Neutrophil (primary cell): ENCODE measurements at regions not wholly inside any gene's neighbourhood (a gene's known extent, or its start where the extent isn't known, plus 50 kb on each side); places are given as distances from the start of the nearest gene placed in this dataset.

Experiments
- H3K27ac ChIP-seq: fragments of 200-600 bp; sonication (generic); 2 replicates; pipeline ENCODE4 v1.5.1; 2016; ENCODE audit warnings: mild to moderate bottlenecking, moderate library complexity
- H3K27me3 ChIP-seq: fragments of 200-600 bp; sonication (generic); 2 replicates; pipeline ENCODE4 v1.6.0; 2016; ENCODE audit warnings: mild to moderate bottlenecking
- H3K36me3 ChIP-seq: fragments of 200-600 bp; sonication (generic); 2 replicates; pipeline ENCODE4 v1.5.1; 2017
- H3K4me1 ChIP-seq, 2 experiments: fragments of 200-600 bp in 1 of 2; sonication (generic) in 1 of 2; 1 replicate in 1 of 2; 2 replicates in 1 of 2; pipeline versions ENCODE4 v1.5.1 to v1.6.1; 2013 to 2016; ENCODE audit warnings: low read depth in 1 of 2, low read length in 1 of 2, mild to moderate bottlenecking in 1 of 2, moderate library complexity in 1 of 2; ENCODE audit not compliant: control insufficient read depth in 1 of 2, insufficient read depth in 1 of 2
- H3K4me3 ChIP-seq, 2 experiments: fragments of 200-600 bp in 1 of 2; sonication (generic) in 1 of 2; 1 replicate in 1 of 2; 2 replicates in 1 of 2; pipeline ENCODE4 v1.5.1; 2013 to 2016; ENCODE audit warnings: low read depth in 1 of 2, low read length in 1 of 2, mild to moderate bottlenecking in 1 of 2, moderate library complexity in 1 of 2
- H3K9me3 ChIP-seq: fragments of 200-600 bp; sonication (generic); 2 replicates; pipeline ENCODE4 v1.5.1; 2016
- CTCF ChIP-seq: fragments of 200-600 bp; sonication (generic); IDR thresholded peaks from 2 replicates; pipeline ENCODE4 v1.5.1; 2016; ENCODE audit warnings: antibody characterized with exemption

GRCh38 chr3:20808864-20809263 is 622.9 kb upstream of the SGO1 start:
- H3K27ac ChIP-seq = no peak overlapping the region
- H3K4me3 ChIP-seq = no peak overlapping the region
- no peaks in the 10 kb centered on the region for H3K36me3 ChIP-seq
- H3K27me3 ChIP-seq = no peaks in the 10 kb centered on the region
- H3K4me1 ChIP-seq = no peaks in the 10 kb centered on the region
- H3K9me3 ChIP-seq = no peaks in the 10 kb centered on the region
- TF ChIP-seq CTCF = no peak

- Histone ChIP-seq H3K4me1 (no peaks in the 10 kb centered on the region), H3K27me3 (no peaks in the 10 kb centered on the region), H3K27ac (no peak overlapping the region), H3K36me3 (no peaks in the 10 kb centered on the region), H3K4me3 (no peak overlapping the region), H3K9me3 (peaks cover 11% of the 10 kb centered on the region)
- no peak for TF ChIP-seq CTCF
Measured at GRCh38 chr3:20798666-20799065, 612.7 kb upstream of the SGO1 start.

- no peaks in the 10 kb centered on the region for H3K4me1 ChIP-seq
- no peak overlapping the region for H3K27ac ChIP-seq
- H3K9me3 ChIP-seq = no peaks in the 10 kb centered on the region
- no peak for TF ChIP-seq CTCF
- no peaks in the 10 kb centered on the region for H3K36me3 ChIP-seq
- no peaks in the 10 kb centered on the region for H3K27me3 ChIP-seq
- H3K4me3 ChIP-seq = no peak overlapping the region
Measured at GRCh38 chr3:20787005-20787404, 601.0 kb upstream of the SGO1 start.

- no peaks in the 10 kb centered on the region for H3K36me3 ChIP-seq
Measured at GRCh38 chr3:20776692-20777091, 590.7 kb upstream of the SGO1 start.

GRCh38 chr3:20776286-20776685 is 590.3 kb upstream of the SGO1 start:
- no peak overlapping the region for H3K4me3 ChIP-seq
- TF ChIP-seq CTCF = no peak

More at GRCh38 chr3:20776692-20777091, 590.7 kb upstream of the SGO1 start:
- no peak overlapping the region for H3K4me3 ChIP-seq
- H3K27me3 ChIP-seq = no peaks in the 10 kb centered on the region
- TF ChIP-seq CTCF = no peak
- H3K4me1 ChIP-seq = no peaks in the 10 kb centered on the region
- H3K27ac ChIP-seq = no peak overlapping the region
- peaks cover 6% of the 10 kb centered on the region for H3K9me3 ChIP-seq

More at GRCh38 chr3:20776286-20776685, 590.3 kb upstream of the SGO1 start:
- H3K27ac ChIP-seq = no peak overlapping the region
- peaks cover 6% of the 10 kb centered on the region for H3K9me3 ChIP-seq
- no peaks in the 10 kb centered on the region for H3K27me3 ChIP-seq
- no peaks in the 10 kb centered on the region for H3K4me1 ChIP-seq
- no peaks in the 10 kb centered on the region for H3K36me3 ChIP-seq
